ENCODE measurements at regions not wholly inside any gene's neighbourhood (a gene's known extent, or its start where the extent isn't known, plus 50 kb on each side); places are given as distances from the start of the nearest gene placed in this dataset.

DNA sequence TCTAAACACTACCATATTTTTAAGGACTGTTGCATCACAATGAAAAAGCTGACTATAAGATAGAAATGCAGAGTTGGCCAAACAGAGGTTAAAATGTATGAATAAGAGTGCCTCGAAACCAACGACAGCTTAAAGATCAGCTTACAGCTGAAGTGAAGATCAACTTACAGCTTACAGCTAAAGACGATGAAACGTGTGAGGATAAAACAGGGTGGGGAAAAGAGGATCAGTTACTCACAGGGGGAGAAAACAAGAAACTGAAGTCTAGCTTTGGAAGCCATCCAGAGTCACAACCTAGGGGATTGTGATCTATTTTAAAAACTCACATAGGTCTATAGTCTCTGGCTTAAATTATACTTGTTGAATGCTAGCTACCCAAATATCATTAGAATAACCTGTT is 220.0 kb downstream of the SNCAIP start:
- H3K27ac Mint-ChIP-seq: no peak overlapping the region
- no peaks in the 10 kb centered on the region for H3K9me3 Mint-ChIP-seq
- H3K36me3 Mint-ChIP-seq (ENCODE audit: low read depth): no peaks in the 10 kb centered on the region
- H3K4me1 Mint-ChIP-seq: peaks cover 37% of the 10 kb centered on the region
- TF ChIP-seq, protein P1, sequence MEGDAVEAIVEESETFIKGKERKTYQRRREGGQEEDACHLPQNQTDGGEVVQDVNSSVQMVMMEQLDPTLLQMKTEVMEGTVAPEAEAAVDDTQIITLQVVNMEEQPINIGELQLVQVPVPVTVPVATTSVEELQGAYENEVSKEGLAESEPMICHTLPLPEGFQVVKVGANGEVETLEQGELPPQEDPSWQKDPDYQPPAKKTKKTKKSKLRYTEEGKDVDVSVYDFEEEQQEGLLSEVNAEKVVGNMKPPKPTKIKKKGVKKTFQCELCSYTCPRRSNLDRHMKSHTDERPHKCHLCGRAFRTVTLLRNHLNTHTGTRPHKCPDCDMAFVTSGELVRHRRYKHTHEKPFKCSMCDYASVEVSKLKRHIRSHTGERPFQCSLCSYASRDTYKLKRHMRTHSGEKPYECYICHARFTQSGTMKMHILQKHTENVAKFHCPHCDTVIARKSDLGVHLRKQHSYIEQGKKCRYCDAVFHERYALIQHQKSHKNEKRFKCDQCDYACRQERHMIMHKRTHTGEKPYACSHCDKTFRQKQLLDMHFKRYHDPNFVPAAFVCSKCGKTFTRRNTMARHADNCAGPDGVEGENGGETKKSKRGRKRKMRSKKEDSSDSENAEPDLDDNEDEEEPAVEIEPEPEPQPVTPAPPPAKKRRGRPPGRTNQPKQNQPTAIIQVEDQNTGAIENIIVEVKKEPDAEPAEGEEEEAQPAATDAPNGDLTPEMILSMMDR (IDR thresholded peaks at IDR 0.05; ENCODE audit: unreplicated experiment in 3 of 3): no peak
- H3K4me3 Mint-ChIP-seq: no peak overlapping the region
- H3K27me3 Mint-ChIP-seq (ENCODE audit: low read depth): no peaks in the 10 kb centered on the region

GRCh38 chr5:122533825-122534224 is 221.8 kb downstream of the SNCAIP start:
- TF ChIP-seq, protein P1 (IDR thresholded peaks at IDR 0.05; ENCODE audit: unreplicated experiment in 3 of 3): no peak
- H3K4me3 Mint-ChIP-seq: no peak overlapping the region
- no peaks in the 10 kb centered on the region for H3K9me3 Mint-ChIP-seq
- H3K36me3 Mint-ChIP-seq (ENCODE audit: low read depth): no peaks in the 10 kb centered on the region
- H3K27ac Mint-ChIP-seq: no peak overlapping the region
- H3K4me1 Mint-ChIP-seq: peaks cover 37% of the 10 kb centered on the region
- no peaks in the 10 kb centered on the region for H3K27me3 Mint-ChIP-seq (ENCODE audit: low read depth)

DNA sequence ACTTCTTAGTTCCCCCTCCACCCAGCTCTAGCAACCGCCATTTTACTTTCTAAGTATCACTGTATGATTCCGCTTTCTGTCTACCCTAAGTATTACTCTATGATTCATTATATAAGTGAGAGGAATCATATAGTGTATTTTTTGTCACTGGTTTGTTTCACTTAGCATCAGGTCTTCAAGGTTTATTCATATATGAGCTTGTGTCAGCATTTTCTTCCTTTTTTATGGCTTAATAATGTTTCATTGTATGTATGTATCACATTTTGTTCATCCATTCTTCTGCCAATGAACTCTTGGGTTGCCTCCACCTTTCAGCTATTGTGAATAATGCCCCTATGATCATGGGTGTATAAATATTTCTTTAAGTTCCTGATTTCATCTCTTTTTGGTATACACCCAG is 222.8 kb downstream of the SNCAIP start:
- H3K4me3 Mint-ChIP-seq: no peak overlapping the region
- H3K36me3 Mint-ChIP-seq (ENCODE audit: low read depth): no peaks in the 10 kb centered on the region
- no peaks in the 10 kb centered on the region for H3K27me3 Mint-ChIP-seq (ENCODE audit: low read depth)
- peaks cover 37% of the 10 kb centered on the region for H3K4me1 Mint-ChIP-seq
- H3K27ac Mint-ChIP-seq: no peak overlapping the region
- H3K9me3 Mint-ChIP-seq: no peaks in the 10 kb centered on the region
- TF ChIP-seq, protein P1 (IDR thresholded peaks at IDR 0.05; ENCODE audit: unreplicated experiment in 3 of 3): no peak

DNA sequence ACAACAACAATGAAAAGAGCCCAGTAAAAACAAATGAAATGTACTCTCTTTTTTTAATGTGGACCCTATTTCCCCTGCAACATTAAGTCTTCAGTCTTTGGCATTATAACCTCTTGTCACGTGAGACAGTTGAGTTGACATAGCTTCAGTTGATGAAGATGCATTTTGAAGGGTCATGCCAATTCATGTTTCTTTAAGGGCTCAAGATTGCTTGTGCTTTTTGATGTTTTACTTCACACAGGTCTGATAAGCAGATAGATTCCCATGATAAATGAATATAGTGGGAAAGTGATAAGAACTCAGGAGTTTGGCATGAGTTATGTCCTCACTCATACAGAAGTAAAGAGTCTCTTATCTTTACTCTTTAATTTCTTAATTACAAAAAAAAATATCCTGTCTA is 229.4 kb downstream of the SNCAIP start:
- Mint-ChIP-seq H3K27ac (no peak overlapping the region), H3K36me3 (ENCODE audit: low read depth) (no peaks in the 10 kb centered on the region), H3K9me3 (no peaks in the 10 kb centered on the region), H3K4me3 (no peak overlapping the region), H3K4me1 (peaks cover 10% of the 10 kb centered on the region), H3K27me3 (ENCODE audit: low read depth) (no peaks in the 10 kb centered on the region)
- TF ChIP-seq, protein P1 (IDR thresholded peaks at IDR 0.05; ENCODE audit: unreplicated experiment in 3 of 3): no peak

- H3K27me3 Mint-ChIP-seq (ENCODE audit: low read depth): no peaks in the 10 kb centered on the region
- H3K4me3 Mint-ChIP-seq: no peak overlapping the region
- TF ChIP-seq, protein P1 (IDR thresholded peaks at IDR 0.05; ENCODE audit: unreplicated experiment in 3 of 3): no peak
- peaks cover 5% of the 10 kb centered on the region for H3K36me3 Mint-ChIP-seq (ENCODE audit: low read depth)
- peak overlapping the region in 1 of 3 experiments; percentile 9 for H3K27ac Mint-ChIP-seq
- H3K4me1 Mint-ChIP-seq: peaks cover 10% of the 10 kb centered on the region
- peaks cover 7% of the 10 kb centered on the region for H3K9me3 Mint-ChIP-seq
These were observed 228.9 kb upstream of the SNX2 start for GRCh38 chr5:122545986-122546385.

DNA sequence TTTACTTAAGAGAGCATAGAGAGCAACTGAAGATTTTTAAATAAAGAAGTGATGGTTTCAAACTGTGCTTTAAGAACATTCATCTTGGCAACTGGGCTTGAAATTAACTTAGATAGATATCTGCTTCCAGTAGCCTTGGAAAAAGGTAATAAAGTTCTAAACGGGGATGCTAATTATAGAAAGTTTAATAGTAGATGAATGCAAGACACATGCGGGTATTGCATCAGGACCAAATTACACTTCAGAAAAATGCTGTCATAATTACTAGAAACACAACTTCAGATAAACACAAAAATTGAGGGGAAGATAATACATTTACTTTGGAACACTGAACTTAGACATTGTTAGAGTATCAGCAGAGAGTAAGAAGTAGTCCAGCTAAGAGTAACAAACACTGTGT is 227.7 kb upstream of the SNX2 start:
- Mint-ChIP-seq H3K27ac (no peak overlapping the region), H3K9me3 (peaks cover 7% of the 10 kb centered on the region), H3K4me3 (no peak overlapping the region), H3K36me3 (ENCODE audit: low read depth) (peaks cover 5% of the 10 kb centered on the region), H3K27me3 (ENCODE audit: low read depth) (no peaks in the 10 kb centered on the region), H3K4me1 (peaks cover 10% of the 10 kb centered on the region)
- TF ChIP-seq, protein P1 (IDR thresholded peaks at IDR 0.05; ENCODE audit: unreplicated experiment in 3 of 3): no peak
